Gastroesophageal sphincter (tissue), 3 donors: ENCODE measurements at regions not wholly inside any gene's neighbourhood (a gene's known extent, or its start where the extent isn't known, plus 50 kb on each side); places are given as distances from the start of the nearest gene placed in this dataset.

Experiments used
- EP300 ChIP-seq: sonication (generic); formaldehyde crosslinking; IDR thresholded peaks from one replicate; pipeline ENCODE4 v1.6.1; 2017; ENCODE audit warnings: antibody characterized with exemption, mild to moderate bottlenecking
- POLR2A ChIP-seq, 2 donors: fragments of 450-650 bp; IDR thresholded peaks; one replicate each; pipeline ENCODE4 v1.6.1; 2017; ENCODE audit warnings: antibody characterized with exemption in 2 of 2, mild to moderate bottlenecking in 2 of 2, moderate library complexity in 1 of 2
- POLR2AphosphoS5 ChIP-seq: sonication (generic); formaldehyde crosslinking; IDR thresholded peaks from one replicate; pipeline ENCODE4 v1.6.1; 2017; ENCODE audit warnings: antibody characterized with exemption
- TF ChIP-seq, protein P1 (sequence below), 4 experiments: fragments of 200-600 bp in 2 of 4; fragments of 450-650 bp in 2 of 4; sonication (generic) in 1 of 4; IDR thresholded peaks; one replicate each; pipeline ENCODE4 v1.5.1; 2017 to 2019; ENCODE audit warnings: antibody characterized with exemption in 4 of 4, mild to moderate bottlenecking in 2 of 4, moderate library complexity in 2 of 4

DNA sequence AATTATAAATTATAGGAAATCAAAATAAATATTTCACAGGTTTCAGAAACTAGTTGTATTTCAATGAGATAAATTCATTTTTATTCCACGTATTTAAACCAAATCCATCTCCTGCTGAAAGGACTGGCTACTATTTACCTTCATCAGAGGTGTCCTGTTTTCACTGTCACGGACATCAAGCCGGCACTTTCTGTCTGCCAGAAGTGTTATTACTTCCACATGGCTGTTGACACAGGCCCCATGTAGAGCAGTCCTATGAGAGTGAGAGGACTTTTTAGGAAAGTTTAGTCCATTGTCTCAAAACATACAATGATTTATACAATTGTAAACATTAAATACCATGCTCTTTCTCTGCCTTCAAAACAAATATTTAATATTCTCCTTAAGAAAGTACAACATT, 100.4 kb upstream of the ACBD5 start:
- TF ChIP-seq, protein P1, sequence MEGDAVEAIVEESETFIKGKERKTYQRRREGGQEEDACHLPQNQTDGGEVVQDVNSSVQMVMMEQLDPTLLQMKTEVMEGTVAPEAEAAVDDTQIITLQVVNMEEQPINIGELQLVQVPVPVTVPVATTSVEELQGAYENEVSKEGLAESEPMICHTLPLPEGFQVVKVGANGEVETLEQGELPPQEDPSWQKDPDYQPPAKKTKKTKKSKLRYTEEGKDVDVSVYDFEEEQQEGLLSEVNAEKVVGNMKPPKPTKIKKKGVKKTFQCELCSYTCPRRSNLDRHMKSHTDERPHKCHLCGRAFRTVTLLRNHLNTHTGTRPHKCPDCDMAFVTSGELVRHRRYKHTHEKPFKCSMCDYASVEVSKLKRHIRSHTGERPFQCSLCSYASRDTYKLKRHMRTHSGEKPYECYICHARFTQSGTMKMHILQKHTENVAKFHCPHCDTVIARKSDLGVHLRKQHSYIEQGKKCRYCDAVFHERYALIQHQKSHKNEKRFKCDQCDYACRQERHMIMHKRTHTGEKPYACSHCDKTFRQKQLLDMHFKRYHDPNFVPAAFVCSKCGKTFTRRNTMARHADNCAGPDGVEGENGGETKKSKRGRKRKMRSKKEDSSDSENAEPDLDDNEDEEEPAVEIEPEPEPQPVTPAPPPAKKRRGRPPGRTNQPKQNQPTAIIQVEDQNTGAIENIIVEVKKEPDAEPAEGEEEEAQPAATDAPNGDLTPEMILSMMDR (IDR thresholded peaks at IDR 0.05) = no peak
- TF ChIP-seq POLR2A (IDR thresholded peaks at IDR 0.05) = no peak
- TF ChIP-seq POLR2AphosphoS5 = no peak
- TF ChIP-seq EP300 = no peak
